ENCODE measurements at regions not wholly inside any gene's neighbourhood (a gene's known extent, or its start where the extent isn't known, plus 50 kb on each side); places are given as distances from the start of the nearest gene placed in this dataset.

- TF ChIP-seq CTCF (IDR thresholded peaks at IDR 0.05) = no peak
- no peak for TF ChIP-seq EP300 (IDR thresholded peaks at IDR 0.05)
Observed at GRCh38 chr21:14620152-14620551, 74.0 kb upstream of the SAMSN1 start.
